ENCODE measurements at regions not wholly inside any gene's neighbourhood (a gene's known extent, or its start where the extent isn't known, plus 50 kb on each side); places are given as distances from the start of the nearest gene placed in this dataset.

GRCh38 chr9:110106661-110107060, 101.3 kb downstream of the C9orf152 start:
- TF ChIP-seq, protein P1, sequence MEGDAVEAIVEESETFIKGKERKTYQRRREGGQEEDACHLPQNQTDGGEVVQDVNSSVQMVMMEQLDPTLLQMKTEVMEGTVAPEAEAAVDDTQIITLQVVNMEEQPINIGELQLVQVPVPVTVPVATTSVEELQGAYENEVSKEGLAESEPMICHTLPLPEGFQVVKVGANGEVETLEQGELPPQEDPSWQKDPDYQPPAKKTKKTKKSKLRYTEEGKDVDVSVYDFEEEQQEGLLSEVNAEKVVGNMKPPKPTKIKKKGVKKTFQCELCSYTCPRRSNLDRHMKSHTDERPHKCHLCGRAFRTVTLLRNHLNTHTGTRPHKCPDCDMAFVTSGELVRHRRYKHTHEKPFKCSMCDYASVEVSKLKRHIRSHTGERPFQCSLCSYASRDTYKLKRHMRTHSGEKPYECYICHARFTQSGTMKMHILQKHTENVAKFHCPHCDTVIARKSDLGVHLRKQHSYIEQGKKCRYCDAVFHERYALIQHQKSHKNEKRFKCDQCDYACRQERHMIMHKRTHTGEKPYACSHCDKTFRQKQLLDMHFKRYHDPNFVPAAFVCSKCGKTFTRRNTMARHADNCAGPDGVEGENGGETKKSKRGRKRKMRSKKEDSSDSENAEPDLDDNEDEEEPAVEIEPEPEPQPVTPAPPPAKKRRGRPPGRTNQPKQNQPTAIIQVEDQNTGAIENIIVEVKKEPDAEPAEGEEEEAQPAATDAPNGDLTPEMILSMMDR (IDR thresholded peaks at IDR 0.05; ENCODE audit: low read depth, low read length, missing control alignments): no peak
- no peak overlapping the region for H3K4me3 ChIP-seq (replicated peaks; ENCODE audit: low read depth, low read length)
- DNase-seq (ENCODE audit: extremely low read depth, low read depth): no peak

DNA sequence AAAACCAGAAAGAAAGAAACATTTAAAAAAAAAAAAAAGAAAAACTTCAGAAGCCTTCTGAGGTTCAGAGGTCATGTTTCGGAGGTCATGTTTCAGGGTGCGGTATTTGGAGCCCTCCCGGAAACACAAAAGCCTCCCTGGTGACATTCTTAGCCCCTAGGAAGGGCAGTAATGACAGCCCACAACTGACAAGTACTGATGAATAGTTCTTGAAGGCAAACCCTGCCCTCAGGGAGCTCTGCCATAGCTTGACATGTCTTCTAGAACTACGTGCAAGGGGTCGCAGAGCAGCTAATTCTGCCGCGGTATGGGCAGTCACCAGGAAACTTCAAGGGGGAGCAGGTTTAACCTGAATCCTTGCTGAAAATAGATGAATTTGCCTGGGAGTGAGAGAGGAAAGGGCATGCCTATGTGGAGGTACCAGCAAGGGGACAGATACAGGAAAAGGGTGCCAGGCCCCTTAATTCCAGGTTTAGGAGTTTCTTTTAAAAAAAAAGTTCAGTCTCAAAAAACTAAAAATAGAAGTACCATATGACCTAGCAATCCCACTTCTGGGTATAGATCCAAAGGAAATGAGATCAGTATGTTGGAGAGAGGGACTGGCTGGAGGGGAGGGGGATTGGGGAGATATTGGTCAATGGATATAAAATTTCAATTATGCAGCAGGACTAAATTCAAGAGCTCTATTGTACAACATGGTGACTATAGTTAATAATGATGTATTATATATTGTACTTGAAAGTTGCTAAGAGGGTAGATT, 98.4 kb downstream of the C9orf152 start:
- H3K4me3 ChIP-seq (replicated peaks; ENCODE audit: low read depth, low read length): no peak overlapping the region

GRCh38 chr9:110110154-110110553, 97.8 kb downstream of the C9orf152 start:
- TF ChIP-seq, protein P1 (IDR thresholded peaks at IDR 0.05; ENCODE audit: low read depth, low read length, missing control alignments): no peak
- no peak for DNase-seq (ENCODE audit: extremely low read depth, low read depth)
- H3K4me3 ChIP-seq (replicated peaks; ENCODE audit: low read depth, low read length): no peak overlapping the region

More for the DNA sequence above, 98.4 kb downstream of the C9orf152 start:
- no peak for DNase-seq (ENCODE audit: extremely low read depth, low read depth)
- TF ChIP-seq, protein P1 (IDR thresholded peaks at IDR 0.05; ENCODE audit: low read depth, low read length, missing control alignments): no peak

DNA sequence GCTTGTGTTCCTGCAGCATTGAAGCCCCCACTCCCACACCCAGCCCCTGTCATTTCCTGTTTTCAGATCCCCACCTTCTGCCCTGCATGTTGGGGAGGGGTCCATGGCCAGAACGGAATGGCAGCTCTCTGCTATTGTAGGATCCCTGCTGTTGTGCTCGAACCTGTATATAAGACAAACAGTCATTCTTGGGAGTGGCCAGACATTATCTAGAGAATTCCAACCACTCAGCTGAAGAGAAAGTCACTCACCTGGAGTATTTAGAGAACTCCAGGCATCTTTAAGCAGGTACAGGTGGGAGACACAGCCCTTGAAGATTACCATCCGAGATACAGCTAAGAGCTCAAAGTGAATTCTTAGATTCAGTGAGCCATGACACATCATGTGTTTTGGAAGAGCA, 96.1 kb downstream of the C9orf152 start:
- TF ChIP-seq, protein P1 (IDR thresholded peaks at IDR 0.05; ENCODE audit: low read depth, low read length, missing control alignments): no peak
- no peak for DNase-seq (ENCODE audit: extremely low read depth, low read depth)
- H3K4me3 ChIP-seq (replicated peaks; ENCODE audit: low read depth, low read length): no peak overlapping the region

- no peak overlapping the region for H3K4me3 ChIP-seq (replicated peaks; ENCODE audit: low read depth, low read length)
- DNase-seq (ENCODE audit: extremely low read depth, low read depth): no peak
- TF ChIP-seq, protein P1 (IDR thresholded peaks at IDR 0.05; ENCODE audit: low read depth, low read length, missing control alignments): no peak
These were observed 95.2 kb downstream of the C9orf152 start for GRCh38 chr9:110112792-110113191.

GRCh38 chr9:110114086-110114858, 93.7 kb downstream of the C9orf152 start:
- TF ChIP-seq, protein P1 (IDR thresholded peaks at IDR 0.05; ENCODE audit: low read depth, low read length, missing control alignments): no peak
- no peak for DNase-seq (ENCODE audit: extremely low read depth, low read depth)

More at GRCh38 chr9:110114086-110114858, 93.7 kb downstream of the C9orf152 start:
- no peak overlapping the region for H3K4me3 ChIP-seq (replicated peaks; ENCODE audit: low read depth, low read length)

Measured in HFF-Myc (cell line).